ENCODE measurements at regions not wholly inside any gene's neighbourhood (a gene's known extent, or its start where the extent isn't known, plus 50 kb on each side); places are given as distances from the start of the nearest gene placed in this dataset.

- Histone ChIP-seq H3K4me3 (ENCODE audit: low read depth in 1 of 2, low read length in 2 of 2) (no peak overlapping the region), H3K27me3 (ENCODE audit: control insufficient read depth in 1 of 2, insufficient read depth in 2 of 2, low read length in 2 of 2) (no peaks in the 10 kb centered on the region), H3K9me3 (ENCODE audit: control insufficient read depth in 2 of 2, insufficient read depth in 1 of 2, low read depth in 1 of 2, low read length in 1 of 2) (no peaks in the 10 kb centered on the region), H3K4me1 (ENCODE audit: control insufficient read depth in 2 of 2, insufficient read depth in 2 of 2, low read length in 1 of 2) (no peaks in the 10 kb centered on the region), H3K27ac (ENCODE audit: low read depth in 2 of 2, low read length in 1 of 2) (no peak overlapping the region), H3K36me3 (ENCODE audit: control insufficient read depth in 2 of 2, insufficient read depth in 2 of 2, low read length in 1 of 2) (no peaks in the 10 kb centered on the region)
- WGBS, 2 donors, result 70 to 72% methylated on average over 4 of the region's 4 CpGs
Measured at GRCh38 chr4:100823066-100823992, 305.5 kb upstream of the EMCN start.

GRCh38 chr4:100820249-100820648, 302.4 kb upstream of the EMCN start:
- 86 to 94% methylated on average over 3 of the region's 3 CpGs for WGBS, 2 donors
- no peak overlapping the region for H3K27ac ChIP-seq (ENCODE audit: low read depth in 2 of 2, low read length in 1 of 2)
- no peaks in the 10 kb centered on the region for H3K36me3 ChIP-seq (ENCODE audit: control insufficient read depth in 2 of 2, insufficient read depth in 2 of 2, low read length in 1 of 2)
- no peaks in the 10 kb centered on the region for H3K4me1 ChIP-seq (ENCODE audit: control insufficient read depth in 2 of 2, insufficient read depth in 2 of 2, low read length in 1 of 2)
- H3K4me3 ChIP-seq (ENCODE audit: low read depth in 1 of 2, low read length in 2 of 2), result no peak overlapping the region
- no peaks in the 10 kb centered on the region for H3K27me3 ChIP-seq (ENCODE audit: control insufficient read depth in 1 of 2, insufficient read depth in 2 of 2, low read length in 2 of 2)
- no peaks in the 10 kb centered on the region for H3K9me3 ChIP-seq (ENCODE audit: control insufficient read depth in 2 of 2, insufficient read depth in 1 of 2, low read depth in 1 of 2, low read length in 1 of 2)

GRCh38 chr4:100819505-100819904, 301.7 kb upstream of the EMCN start:
- H3K4me3 ChIP-seq (ENCODE audit: low read depth in 1 of 2, low read length in 2 of 2), result no peak overlapping the region
- H3K4me1 ChIP-seq (ENCODE audit: control insufficient read depth in 2 of 2, insufficient read depth in 2 of 2, low read length in 1 of 2), result no peaks in the 10 kb centered on the region
- no peaks in the 10 kb centered on the region for H3K27me3 ChIP-seq (ENCODE audit: control insufficient read depth in 1 of 2, insufficient read depth in 2 of 2, low read length in 2 of 2)
- H3K36me3 ChIP-seq (ENCODE audit: control insufficient read depth in 2 of 2, insufficient read depth in 2 of 2, low read length in 1 of 2), result no peaks in the 10 kb centered on the region
- no peaks in the 10 kb centered on the region for H3K9me3 ChIP-seq (ENCODE audit: control insufficient read depth in 2 of 2, insufficient read depth in 1 of 2, low read depth in 1 of 2, low read length in 1 of 2)
- 72 to 79% methylated on average over 5 of the region's 5 CpGs for WGBS, 2 donors
- no peak overlapping the region for H3K27ac ChIP-seq (ENCODE audit: low read depth in 2 of 2, low read length in 1 of 2)

GRCh38 chr4:100816436-100817045, 298.7 kb upstream of the EMCN start:
- no peaks in the 10 kb centered on the region for H3K4me1 ChIP-seq (ENCODE audit: control insufficient read depth in 2 of 2, insufficient read depth in 2 of 2, low read length in 1 of 2)
- H3K36me3 ChIP-seq (ENCODE audit: control insufficient read depth in 2 of 2, insufficient read depth in 2 of 2, low read length in 1 of 2), result no peaks in the 10 kb centered on the region
- WGBS, 2 donors, result 60 to 67% methylated on average over 2 of the region's 2 CpGs
- no peaks in the 10 kb centered on the region for H3K9me3 ChIP-seq (ENCODE audit: control insufficient read depth in 2 of 2, insufficient read depth in 1 of 2, low read depth in 1 of 2, low read length in 1 of 2)
- H3K4me3 ChIP-seq (ENCODE audit: low read depth in 1 of 2, low read length in 2 of 2), result no peak overlapping the region
- no peaks in the 10 kb centered on the region for H3K27me3 ChIP-seq (ENCODE audit: control insufficient read depth in 1 of 2, insufficient read depth in 2 of 2, low read length in 2 of 2)
- H3K27ac ChIP-seq (ENCODE audit: low read depth in 2 of 2, low read length in 1 of 2), result no peak overlapping the region

- no peak overlapping the region for H3K27ac ChIP-seq (ENCODE audit: low read depth in 2 of 2, low read length in 1 of 2)
- H3K27me3 ChIP-seq (ENCODE audit: control insufficient read depth in 1 of 2, insufficient read depth in 2 of 2, low read length in 2 of 2), result no peaks in the 10 kb centered on the region
- H3K4me1 ChIP-seq (ENCODE audit: control insufficient read depth in 2 of 2, insufficient read depth in 2 of 2, low read length in 1 of 2), result no peaks in the 10 kb centered on the region
- WGBS, 2 donors, result 69 to 84% methylated on average over 2 of the region's 2 CpGs
- no peaks in the 10 kb centered on the region for H3K36me3 ChIP-seq (ENCODE audit: control insufficient read depth in 2 of 2, insufficient read depth in 2 of 2, low read length in 1 of 2)
- no peaks in the 10 kb centered on the region for H3K9me3 ChIP-seq (ENCODE audit: control insufficient read depth in 2 of 2, insufficient read depth in 1 of 2, low read depth in 1 of 2, low read length in 1 of 2)
- no peak overlapping the region for H3K4me3 ChIP-seq (ENCODE audit: low read depth in 1 of 2, low read length in 2 of 2)
Measured at GRCh38 chr4:100811046-100811445, 293.2 kb upstream of the EMCN start.

GRCh38 chr4:100809506-100809905, 291.7 kb upstream of the EMCN start:
- Histone ChIP-seq H3K4me3 (ENCODE audit: low read depth in 1 of 2, low read length in 2 of 2) (no peak overlapping the region), H3K36me3 (ENCODE audit: control insufficient read depth in 2 of 2, insufficient read depth in 2 of 2, low read length in 1 of 2) (no peaks in the 10 kb centered on the region), H3K27ac (ENCODE audit: low read depth in 2 of 2, low read length in 1 of 2) (no peak overlapping the region), H3K27me3 (ENCODE audit: control insufficient read depth in 1 of 2, insufficient read depth in 2 of 2, low read length in 2 of 2) (no peaks in the 10 kb centered on the region), H3K9me3 (ENCODE audit: control insufficient read depth in 2 of 2, insufficient read depth in 1 of 2, low read depth in 1 of 2, low read length in 1 of 2) (no peaks in the 10 kb centered on the region), H3K4me1 (ENCODE audit: control insufficient read depth in 2 of 2, insufficient read depth in 2 of 2, low read length in 1 of 2) (no peaks in the 10 kb centered on the region)
- 78 to 79% methylated on average over 2 of the region's 2 CpGs for WGBS, 2 donors

- Histone ChIP-seq H3K4me3 (ENCODE audit: low read depth in 1 of 2, low read length in 2 of 2) (no peak overlapping the region), H3K27me3 (ENCODE audit: control insufficient read depth in 1 of 2, insufficient read depth in 2 of 2, low read length in 2 of 2) (no peaks in the 10 kb centered on the region), H3K36me3 (ENCODE audit: control insufficient read depth in 2 of 2, insufficient read depth in 2 of 2, low read length in 1 of 2) (no peaks in the 10 kb centered on the region), H3K27ac (ENCODE audit: low read depth in 2 of 2, low read length in 1 of 2) (no peak overlapping the region), H3K4me1 (ENCODE audit: control insufficient read depth in 2 of 2, insufficient read depth in 2 of 2, low read length in 1 of 2) (no peaks in the 10 kb centered on the region), H3K9me3 (ENCODE audit: control insufficient read depth in 2 of 2, insufficient read depth in 1 of 2, low read depth in 1 of 2, low read length in 1 of 2) (no peaks in the 10 kb centered on the region)
Measured at GRCh38 chr4:100806988-100807387, 289.2 kb upstream of the EMCN start.

GRCh38 chr4:100805538-100805937, 287.7 kb upstream of the EMCN start:
- Histone ChIP-seq H3K9me3 (ENCODE audit: control insufficient read depth in 2 of 2, insufficient read depth in 1 of 2, low read depth in 1 of 2, low read length in 1 of 2) (no peaks in the 10 kb centered on the region), H3K36me3 (ENCODE audit: control insufficient read depth in 2 of 2, insufficient read depth in 2 of 2, low read length in 1 of 2) (no peaks in the 10 kb centered on the region), H3K27ac (ENCODE audit: low read depth in 2 of 2, low read length in 1 of 2) (no peak overlapping the region), H3K4me3 (ENCODE audit: low read depth in 1 of 2, low read length in 2 of 2) (no peak overlapping the region), H3K27me3 (ENCODE audit: control insufficient read depth in 1 of 2, insufficient read depth in 2 of 2, low read length in 2 of 2) (no peaks in the 10 kb centered on the region), H3K4me1 (ENCODE audit: control insufficient read depth in 2 of 2, insufficient read depth in 2 of 2, low read length in 1 of 2) (no peaks in the 10 kb centered on the region)
- 82 to 90% methylated on average over 7 of the region's 7 CpGs for WGBS, 2 donors

GRCh38 chr4:100804576-100805360, 286.9 kb upstream of the EMCN start:
- H3K9me3 ChIP-seq (ENCODE audit: control insufficient read depth in 2 of 2, insufficient read depth in 1 of 2, low read depth in 1 of 2, low read length in 1 of 2), result no peaks in the 10 kb centered on the region
- no peak overlapping the region for H3K27ac ChIP-seq (ENCODE audit: low read depth in 2 of 2, low read length in 1 of 2)
- H3K4me3 ChIP-seq (ENCODE audit: low read depth in 1 of 2, low read length in 2 of 2), result no peak overlapping the region
- no peaks in the 10 kb centered on the region for H3K4me1 ChIP-seq (ENCODE audit: control insufficient read depth in 2 of 2, insufficient read depth in 2 of 2, low read length in 1 of 2)
- 82 to 88% methylated on average over 6 of the region's 6 CpGs for WGBS, 2 donors
- H3K27me3 ChIP-seq (ENCODE audit: control insufficient read depth in 1 of 2, insufficient read depth in 2 of 2, low read length in 2 of 2), result no peaks in the 10 kb centered on the region
- H3K36me3 ChIP-seq (ENCODE audit: control insufficient read depth in 2 of 2, insufficient read depth in 2 of 2, low read length in 1 of 2), result no peaks in the 10 kb centered on the region

Measured in esophagus (tissue), 2 donors.